Endothelial cell of umbilical vein (primary cell): ENCODE measurements at regions not wholly inside any gene's neighbourhood (a gene's known extent, or its start where the extent isn't known, plus 50 kb on each side); places are given as distances from the start of the nearest gene placed in this dataset.
A peak's percentile ranks its signal among the peaks of the same experiment; 100 is the strongest.

Experiments
- BruUV-seq: library from RNA; stranded (reverse); fragments of 400-500 nt; replicated peaks from 2 replicates; lab custom pipeline; 2021; lab: Mats Ljungman, UMichigan
- CTCF ChIA-PET: fragments of 300-600, 350-600 bp; sonication (Branson Sonifier 250); formaldehyde crosslinking; loops from one replicate; lab custom pipeline; 2021; ENCODE audit warnings: antibody characterized with exemption, inconsistent platforms; lab: Charles Lee
- POLR2A ChIA-PET: fragments of 300-600, 350-600 bp; sonication (Branson Sonifier 250); formaldehyde crosslinking; loops from one replicate; lab custom pipeline; 2021; ENCODE audit warnings: antibody characterized with exemption, inconsistent platforms; lab: Charles Lee
- DNase-seq: peaks from one replicate; pipeline ENCODE4 v3.0.0-alpha.2; 2011; ENCODE audit warnings: low read depth, low spot score
- FAIRE-seq: peaks from 2 replicates; lab custom pipeline; 2011; peaks lifted over from hg19 to GRCh38; lab: Jason Lieb, UNC
- H2AFZ ChIP-seq: 2 replicates; pipeline ENCODE4 v1.6.0; 2012; ENCODE audit warnings: low read depth, low read length, control low read depth, inconsistent platforms
- H3K27ac ChIP-seq: 2 replicates; pipeline ENCODE4 v1.5.1; 2011; ENCODE audit warnings: low read depth, mild to moderate bottlenecking, control low read depth, low read length, moderate library complexity; ENCODE audit not compliant: insufficient read depth
- H3K27me3 ChIP-seq, 2 experiments: 2 replicates each; pipeline versions ENCODE4 v1.6.0 to v1.6.1; 2011; ENCODE audit warnings: low read length in 2 of 2, mixed read lengths in 1 of 2; ENCODE audit not compliant: control insufficient read depth in 2 of 2, insufficient read depth in 2 of 2
- H3K36me3 ChIP-seq, 2 experiments: 2 replicates in 1 of 2; 3 replicates in 1 of 2; pipeline ENCODE4 v1.5.1; 2011; ENCODE audit warnings: low read length in 2 of 2, mild to moderate bottlenecking in 1 of 2, moderate library complexity in 1 of 2; ENCODE audit not compliant: control insufficient read depth in 2 of 2, insufficient read depth in 2 of 2; ENCODE audit errors: extremely low read depth in 1 of 2
- H3K4me1 ChIP-seq: 3 replicates; pipeline ENCODE4 v1.5.1; 2011; ENCODE audit warnings: mild to moderate bottlenecking, low read length; ENCODE audit not compliant: control insufficient read depth, insufficient read depth; ENCODE audit errors: extremely low read depth
- H3K4me2 ChIP-seq: 2 replicates; pipeline ENCODE4 v1.6.1; 2011; ENCODE audit warnings: low read length, control low read depth, mixed read lengths; ENCODE audit not compliant: insufficient read depth
- H3K4me3 ChIP-seq, 3 experiments: fragments of 200-600 bp in 1 of 3; sonication (generic), shearing (Covaris generic) in 1 of 3; replicated peaks in 1 of 3; 2 replicates each; pipeline ENCODE4 v1.5.1; 2011 to 2016; ENCODE audit warnings: control low read depth in 3 of 3, low read length in 3 of 3, mild to moderate bottlenecking in 2 of 3, inconsistent platforms in 1 of 3, low read depth in 1 of 3, moderate library complexity in 1 of 3; ENCODE audit not compliant: insufficient read depth in 1 of 3
- H3K79me2 ChIP-seq: 2 replicates; pipeline ENCODE4 v1.6.0; 2012; ENCODE audit warnings: low read length, inconsistent platforms; ENCODE audit not compliant: control insufficient read depth, insufficient read depth
- H3K9ac ChIP-seq: replicated peaks from 2 replicates; pipeline ENCODE3; 2011; ENCODE audit warnings: low read length, control low read depth; ENCODE audit not compliant: insufficient read depth; ENCODE audit errors: extremely low read depth
- H3K9me1 ChIP-seq: replicated peaks from 3 replicates; pipeline ENCODE4 v1.6.0; 2011; ENCODE audit warnings: mild to moderate bottlenecking, low read length; ENCODE audit not compliant: control insufficient read depth, insufficient read depth; ENCODE audit errors: extremely low read depth
- H3K9me3 ChIP-seq: replicated peaks from 2 replicates; pipeline ENCODE4 v1.5.1; 2012; ENCODE audit warnings: low read length, inconsistent platforms; ENCODE audit not compliant: control insufficient read depth, insufficient read depth
- H4K20me1 ChIP-seq: replicated peaks from 2 replicates; pipeline ENCODE3; 2011; ENCODE audit warnings: mild to moderate bottlenecking, low read length; ENCODE audit not compliant: control insufficient read depth, insufficient read depth; ENCODE audit errors: extremely low read depth
- EZH2 ChIP-seq: IDR thresholded peaks from 2 replicates; pipeline ENCODE4 v1.6.1; 2012; ENCODE audit warnings: borderline replicate concordance, low read depth, mild to moderate bottlenecking, moderate library complexity, low read length, inconsistent platforms; ENCODE audit not compliant: severe bottlenecking
- FOS ChIP-seq: IDR thresholded peaks from 2 replicates; pipeline ENCODE4 v1.6.1; 2011; ENCODE audit warnings: mild to moderate bottlenecking, low read length, moderate library complexity, borderline replicate concordance; ENCODE audit not compliant: insufficient read depth
- GATA2 ChIP-seq: IDR thresholded peaks from 2 replicates; pipeline ENCODE4 v1.7.0; 2011; ENCODE audit warnings: low read depth, mild to moderate bottlenecking, moderate library complexity, mixed read lengths, low read length; ENCODE audit not compliant: insufficient read length, insufficient read depth
- JUN ChIP-seq: IDR thresholded peaks from 2 replicates; pipeline ENCODE4 v1.6.1; 2011; ENCODE audit warnings: borderline replicate concordance, low read depth; ENCODE audit not compliant: insufficient read length, insufficient read depth
- MYC ChIP-seq: IDR thresholded peaks from one replicate; pipeline ENCODE4 v1.6.1; 2011; ENCODE audit warnings: mild to moderate bottlenecking, low read depth, low read length
- POLR2A ChIP-seq: IDR thresholded peaks from 2 replicates; pipeline ENCODE4 v1.6.1; 2012; ENCODE audit warnings: low read depth, mild to moderate bottlenecking, control low read depth, low read length
- POLR2AphosphoS5 ChIP-seq: IDR thresholded peaks from 2 replicates; pipeline ENCODE4 v1.6.1; 2012; ENCODE audit warnings: low read depth, mild to moderate bottlenecking, control low read depth, low read length, moderate library complexity; ENCODE audit not compliant: insufficient read depth
- dilution Hi-C: fragments of 300-500 bp; cut with MboI; formaldehyde crosslinking; loops from one replicate; pipeline ENCODE4 v1.15.0; 2019; ENCODE audit warnings: low sequenced_read_pairs; ENCODE audit not compliant: extremely low pct_ligation_motif_present
- intact Hi-C: fragments of 100-400 bp; cut with micrococcal nuclease; formaldehyde crosslinking; loops from one replicate; pipeline ENCODE4 v1.10.0; 2022
- TF ChIP-seq, protein P1 (sequence below), 2 donors: IDR thresholded peaks; 1 replicate in 1 of 2; 2 replicates in 1 of 2; pipeline ENCODE4 v1.5.1; 2011; ENCODE audit warnings: low read length in 2 of 2, mild to moderate bottlenecking in 2 of 2, moderate library complexity in 2 of 2, control low read depth in 1 of 2, inconsistent platforms in 1 of 2, low read depth in 1 of 2; ENCODE audit not compliant: insufficient read depth in 1 of 2; ENCODE audit errors: extremely low read depth in 1 of 2
- TF ChIP-seq, protein P2 (sequence below): IDR thresholded peaks from 2 replicates; pipeline ENCODE4 v1.6.1; 2011; ENCODE audit not compliant: insufficient read depth, insufficient read length

DNA sequence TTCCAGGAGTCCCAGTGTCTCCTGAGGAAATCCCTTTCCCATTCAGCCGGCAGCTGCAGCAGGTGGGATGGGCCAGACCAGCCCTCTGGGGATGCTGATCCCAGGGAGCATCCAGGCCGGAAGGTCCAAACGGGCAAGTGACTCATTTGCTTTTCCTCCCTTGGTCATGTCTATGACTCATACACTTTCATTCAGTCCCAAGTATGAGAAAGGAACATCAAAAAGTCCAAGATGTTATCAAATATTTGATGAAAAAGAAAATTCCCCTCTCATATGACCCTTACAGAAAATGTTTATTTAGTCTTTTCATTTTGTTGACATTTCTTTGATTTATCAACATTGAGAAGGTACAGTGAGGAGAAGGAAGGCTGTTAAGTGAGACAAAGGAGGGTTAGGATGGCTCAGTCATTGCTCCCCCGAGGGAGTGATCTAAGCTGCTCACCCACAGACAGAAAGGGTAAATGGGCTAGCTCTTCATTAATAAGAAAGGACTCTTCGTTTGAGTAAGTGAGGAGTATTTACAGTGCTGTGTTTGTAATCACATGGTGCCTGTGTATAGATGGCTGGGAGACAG, 117.6 kb upstream of the ANKRD55 start:
- TF ChIP-seq POLR2AphosphoS5 (peak; percentile 88), FOS (peak; percentile 99), MYC (no peak), POLR2A (no peak), JUN (peak; percentile 100), GATA2 (peak; percentile 96)
- dilution Hi-C loops, result no loop called here
- H3K27ac ChIP-seq, result peak overlapping the region; percentile 92
- intact Hi-C loops, result loop anchor here (1.0 to 2.0 kb wide), 5 partner anchors 70 to 488 kb away; no protein-coding TSS in a partner anchor
- no peaks in the 10 kb centered on the region for H3K27me3 ChIP-seq
- peak; percentile 97 for FAIRE-seq
- no peaks in the 10 kb centered on the region for H3K79me2 ChIP-seq
- no peaks in the 10 kb centered on the region for H3K9me1 ChIP-seq
- CTCF ChIA-PET, result interaction anchor here (0.8 to 2.5 kb wide), 14 partner anchors 8 to 488 kb away, joined by 3 to 15 read pairs (median 4); no protein-coding TSS in a partner anchor
- H3K9ac ChIP-seq, result peak overlapping the region; percentile 47
- no peak overlapping the region for H3K4me3 ChIP-seq
- peak overlapping the region; percentile 58 for H3K4me2 ChIP-seq
- no peaks in the 10 kb centered on the region for H3K36me3 ChIP-seq
- no TSS peak for BruUV-seq
- POLR2A ChIA-PET, result no interaction called here
- no peaks in the 10 kb centered on the region for H4K20me1 ChIP-seq
- no peaks in the 10 kb centered on the region for H3K9me3 ChIP-seq
- H2AFZ ChIP-seq, result peak overlapping the region; percentile 18
- H3K4me1 ChIP-seq, result peaks cover 28% of the 10 kb centered on the region
- DNase-seq, result peak; percentile 98

DNA sequence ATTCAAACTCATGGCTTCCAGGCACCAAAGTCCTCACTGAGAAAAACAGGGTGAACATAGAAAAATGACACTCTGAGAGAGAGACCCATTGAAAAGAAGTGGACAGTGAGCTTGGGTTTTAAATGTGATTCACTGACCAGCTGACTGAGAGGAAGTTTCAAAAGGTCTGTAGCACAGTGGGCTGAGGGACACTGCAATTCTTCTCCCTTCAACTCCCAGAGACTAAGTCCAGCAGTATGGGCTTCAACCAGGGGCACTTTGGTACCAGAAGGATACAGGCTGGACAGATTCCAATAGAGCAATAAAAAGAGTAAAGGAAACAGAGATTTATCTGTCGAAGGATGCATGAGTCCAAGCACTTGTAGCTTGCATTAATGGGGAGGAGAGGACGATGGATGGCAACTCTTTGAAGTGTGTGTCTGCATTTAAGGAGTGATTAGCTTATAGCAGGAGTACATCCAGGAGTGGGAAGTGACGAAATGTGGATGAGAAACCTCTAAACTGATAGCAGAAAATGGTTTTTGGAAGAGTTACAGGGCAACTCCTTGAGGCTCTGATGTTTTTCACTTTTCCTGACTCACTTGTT, 117.0 kb upstream of the ANKRD55 start:
- intact Hi-C loops, result loop anchor here (1.0 to 2.0 kb wide), 5 partner anchors 70 to 489 kb away; no protein-coding TSS in a partner anchor
- BruUV-seq, result TSS peak; percentile 97
- dilution Hi-C loops, result no loop called here
- no peak for TF ChIP-seq GATA2
- no peak for TF ChIP-seq JUN
- no peak for TF ChIP-seq MYC
- TF ChIP-seq, protein P1, sequence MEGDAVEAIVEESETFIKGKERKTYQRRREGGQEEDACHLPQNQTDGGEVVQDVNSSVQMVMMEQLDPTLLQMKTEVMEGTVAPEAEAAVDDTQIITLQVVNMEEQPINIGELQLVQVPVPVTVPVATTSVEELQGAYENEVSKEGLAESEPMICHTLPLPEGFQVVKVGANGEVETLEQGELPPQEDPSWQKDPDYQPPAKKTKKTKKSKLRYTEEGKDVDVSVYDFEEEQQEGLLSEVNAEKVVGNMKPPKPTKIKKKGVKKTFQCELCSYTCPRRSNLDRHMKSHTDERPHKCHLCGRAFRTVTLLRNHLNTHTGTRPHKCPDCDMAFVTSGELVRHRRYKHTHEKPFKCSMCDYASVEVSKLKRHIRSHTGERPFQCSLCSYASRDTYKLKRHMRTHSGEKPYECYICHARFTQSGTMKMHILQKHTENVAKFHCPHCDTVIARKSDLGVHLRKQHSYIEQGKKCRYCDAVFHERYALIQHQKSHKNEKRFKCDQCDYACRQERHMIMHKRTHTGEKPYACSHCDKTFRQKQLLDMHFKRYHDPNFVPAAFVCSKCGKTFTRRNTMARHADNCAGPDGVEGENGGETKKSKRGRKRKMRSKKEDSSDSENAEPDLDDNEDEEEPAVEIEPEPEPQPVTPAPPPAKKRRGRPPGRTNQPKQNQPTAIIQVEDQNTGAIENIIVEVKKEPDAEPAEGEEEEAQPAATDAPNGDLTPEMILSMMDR (IDR thresholded peaks at IDR 0.05; ENCODE audit: extremely low read depth in 1 of 2, insufficient read depth in 1 of 2, low read depth in 1 of 2, low read length in 2 of 2), result no peak
- no peak for TF ChIP-seq POLR2AphosphoS5
- no peak for TF ChIP-seq POLR2A
- no peak for TF ChIP-seq EZH2
- no peak for TF ChIP-seq FOS
- TF ChIP-seq, protein P2, sequence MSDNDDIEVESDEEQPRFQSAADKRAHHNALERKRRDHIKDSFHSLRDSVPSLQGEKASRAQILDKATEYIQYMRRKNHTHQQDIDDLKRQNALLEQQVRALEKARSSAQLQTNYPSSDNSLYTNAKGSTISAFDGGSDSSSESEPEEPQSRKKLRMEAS, result no peak
- Histone ChIP-seq H3K27ac (peak overlapping the region; percentile 92), H3K4me3 (no peak overlapping the region), H3K36me3 (no peaks in the 10 kb centered on the region), H3K9ac (peak overlapping the region; percentile 44), H3K9me3 (no peaks in the 10 kb centered on the region), H4K20me1 (no peaks in the 10 kb centered on the region), H2AFZ (peak overlapping the region; percentile 0), H3K79me2 (no peaks in the 10 kb centered on the region), H3K4me2 (peak overlapping the region; percentile 58), H3K9me1 (no peaks in the 10 kb centered on the region), H3K4me1 (peaks cover 31% of the 10 kb centered on the region), H3K27me3 (no peaks in the 10 kb centered on the region)
- no peak for FAIRE-seq
- POLR2A ChIA-PET, result no interaction called here
- CTCF ChIA-PET, result interaction anchor here (0.8 to 2.5 kb wide), 14 partner anchors 7 to 488 kb away, joined by 3 to 15 read pairs (median 4); no protein-coding TSS in a partner anchor
- DNase-seq, result no peak
